SK-MEL-5 (cell line): ENCODE measurements at regions not wholly inside any gene's neighbourhood (a gene's known extent, or its start where the extent isn't known, plus 50 kb on each side); places are given as distances from the start of the nearest gene placed in this dataset.

Experiments used
- DNase-seq: peaks from one replicate; pipeline ENCODE4 v3.0.0-alpha.2; 2016; ENCODE audit warnings: low read depth, low spot score
- in situ Hi-C: cut with HindIII; loops from 2 replicates; pipeline ENCODE4 v1.10.0; 2016; ENCODE audit warnings: low sequenced_read_pairs, high pct_unique_total_duplicates, low pct_unique_long_range_greater_than_20kb

GRCh38 chr6:95946906-95947305 is 68.9 kb upstream of the FUT9 start:
- in situ Hi-C loops, result no loop called here
- no peak for DNase-seq

- in situ Hi-C loops, result no loop called here
Observed at GRCh38 chr6:95948324-95948723, 67.5 kb upstream of the FUT9 start.

GRCh38 chr6:95949985-95950384 is 65.8 kb upstream of the FUT9 start:
- no peak for DNase-seq
- in situ Hi-C loops, result no loop called here

More at GRCh38 chr6:95948324-95948723, 67.5 kb upstream of the FUT9 start:
- DNase-seq, result no peak

- in situ Hi-C loops, result no loop called here
- DNase-seq, result no peak
Observed at GRCh38 chr6:95958686-95959085, 57.1 kb upstream of the FUT9 start.

- DNase-seq, result no peak
- in situ Hi-C loops, result no loop called here
Observed at GRCh38 chr6:95959261-95959660, 56.5 kb upstream of the FUT9 start.
